Neuronal stem cell (in vitro differentiated cells): ENCODE measurements at regions not wholly inside any gene's neighbourhood (a gene's known extent, or its start where the extent isn't known, plus 50 kb on each side); places are given as distances from the start of the nearest gene placed in this dataset.

Experiments
- DNase-seq: peaks from one replicate; pipeline ENCODE4 v3.0.0-alpha.2; 2013; ENCODE audit warnings: low spot score
- H2AFZ ChIP-seq: one replicate; pipeline ENCODE4 v1.6.1; 2013; ENCODE audit warnings: mild to moderate bottlenecking, low read length, inconsistent platforms
- H2AK5ac ChIP-seq: 2 replicates; pipeline ENCODE4 v1.6.1; 2013; ENCODE audit warnings: low read depth, mild to moderate bottlenecking, inconsistent platforms, low read length, moderate library complexity, mixed read lengths
- H2BK120ac ChIP-seq: 2 replicates; pipeline ENCODE4 v1.6.1; 2013; ENCODE audit warnings: low read depth, mild to moderate bottlenecking, inconsistent platforms, low read length, moderate library complexity, mixed read lengths
- H2BK12ac ChIP-seq: one replicate; pipeline ENCODE4 v1.6.1; 2013; ENCODE audit warnings: low read length, inconsistent platforms
- H2BK15ac ChIP-seq: 2 replicates; pipeline ENCODE4 v1.6.1; 2013; ENCODE audit warnings: mild to moderate bottlenecking, low read length, inconsistent platforms, mixed read lengths
- H2BK5ac ChIP-seq: one replicate; pipeline ENCODE4 v1.6.1; 2013; ENCODE audit warnings: inconsistent platforms, mild to moderate bottlenecking, low read length, moderate library complexity
- H3K14ac ChIP-seq: one replicate; pipeline ENCODE4 v1.6.1; 2013; ENCODE audit warnings: low read length, inconsistent platforms
- H3K18ac ChIP-seq: 2 replicates; pipeline ENCODE4 v1.6.1; 2013; ENCODE audit warnings: low read length, inconsistent platforms
- H3K23ac ChIP-seq: 2 replicates; pipeline ENCODE4 v1.6.1; 2013; ENCODE audit warnings: low read depth, mild to moderate bottlenecking, mixed read lengths, low read length, inconsistent platforms; ENCODE audit not compliant: poor library complexity
- H3K27ac ChIP-seq: replicated peaks from 3 replicates; pipeline ENCODE4 v1.5.1; 2013; ENCODE audit warnings: low read length, inconsistent platforms
- H3K27me3 ChIP-seq, 3 experiments: 2 replicates each; pipeline ENCODE4 v1.6.1; 2013; ENCODE audit warnings: low read length in 3 of 3, mild to moderate bottlenecking in 2 of 3, inconsistent platforms in 1 of 3, low read depth in 1 of 3, mixed read lengths in 1 of 3, moderate library complexity in 1 of 3; ENCODE audit not compliant: control insufficient read depth in 3 of 3, insufficient read depth in 3 of 3
- H3K36me3 ChIP-seq, 2 donors: replicated peaks in 1 of 2; 2 replicates each; pipeline ENCODE4 v1.6.1; 2013; ENCODE audit warnings: low read length in 2 of 2; ENCODE audit not compliant: control insufficient read depth in 2 of 2, insufficient read depth in 2 of 2
- H3K4ac ChIP-seq: 2 replicates; pipeline ENCODE4 v1.6.1; 2013; ENCODE audit warnings: inconsistent platforms, mild to moderate bottlenecking, low read length, moderate library complexity
- H3K4me1 ChIP-seq, 2 donors: 1 replicate in 1 of 2; 2 replicates in 1 of 2; pipeline ENCODE4 v1.6.1; 2013; ENCODE audit warnings: low read length in 2 of 2, low read depth in 1 of 2; ENCODE audit not compliant: control insufficient read depth in 2 of 2, insufficient read depth in 1 of 2
- H3K4me2 ChIP-seq: one replicate; pipeline ENCODE4 v1.6.1; 2013; ENCODE audit warnings: mild to moderate bottlenecking, low read length, inconsistent platforms; ENCODE audit not compliant: insufficient read depth, poor library complexity, severe bottlenecking
- H3K4me3 ChIP-seq, 2 donors: 2 replicates each; pipeline ENCODE4 v1.5.1; 2013; ENCODE audit warnings: low read length in 2 of 2, mild to moderate bottlenecking in 2 of 2, inconsistent platforms in 1 of 2, moderate library complexity in 1 of 2
- H3K79me1 ChIP-seq: one replicate; pipeline ENCODE4 v1.6.1; 2013; ENCODE audit warnings: low read depth, mild to moderate bottlenecking, inconsistent platforms, low read length, moderate library complexity
- H3K9ac ChIP-seq: one replicate; pipeline ENCODE4 v1.6.1; 2013; ENCODE audit warnings: mild to moderate bottlenecking, low read depth, low read length, inconsistent platforms; ENCODE audit not compliant: poor library complexity
- H3K9me3 ChIP-seq, 2 donors: replicated peaks in 1 of 2; 2 replicates each; pipeline versions ENCODE3 to v1.6.1; 2013; ENCODE audit warnings: low read length in 2 of 2, mild to moderate bottlenecking in 2 of 2, inconsistent platforms in 1 of 2, low read depth in 1 of 2, mixed read lengths in 1 of 2, moderate library complexity in 1 of 2; ENCODE audit not compliant: control insufficient read depth in 2 of 2, insufficient read depth in 1 of 2
- H4K8ac ChIP-seq: one replicate; pipeline ENCODE4 v1.6.1; 2013; ENCODE audit warnings: low read depth, mild to moderate bottlenecking, inconsistent platforms, low read length, moderate library complexity
- H4K91ac ChIP-seq: one replicate; pipeline ENCODE4 v1.6.1; 2013; ENCODE audit warnings: low read length, low read depth, mild to moderate bottlenecking, inconsistent platforms; ENCODE audit not compliant: poor library complexity
- WGBS, 2 donors: extraction: QIAGEN DNeasy Blood & Tissue Kit; methylation state at CpG; one replicate each; pipeline ENCODE4 v1.1.7; 2013; ENCODE audit warnings: missing lambda C conversion rate in 2 of 2, mixed read lengths in 1 of 2; ENCODE audit not compliant: insufficient read length in 2 of 2, insufficient replicate concordance in 1 of 2; ENCODE audit errors: extremely low coverage in 2 of 2; 5-methylcytosine and 5-hydroxymethylcytosine counted together

- no peak overlapping the region for H3K18ac ChIP-seq
- no peak overlapping the region for H4K91ac ChIP-seq
- no peaks in the 10 kb centered on the region for H3K79me1 ChIP-seq
- DNase-seq, result no peak
- H4K8ac ChIP-seq, result no peak overlapping the region
- H2BK5ac ChIP-seq, result no peak overlapping the region
- no peak overlapping the region for H3K23ac ChIP-seq
- no peak overlapping the region for H3K4me2 ChIP-seq
- WGBS, 2 donors, result no CpG with 5 or more reads among the region's 2 CpGs
- H3K9ac ChIP-seq, result no peak overlapping the region
- H3K36me3 ChIP-seq, result no peaks in the 10 kb centered on the region
- no peak overlapping the region for H2AFZ ChIP-seq
- no peak overlapping the region for H3K27ac ChIP-seq
- no peaks in the 10 kb centered on the region for H3K27me3 ChIP-seq
- H2BK120ac ChIP-seq, result no peak overlapping the region
- no peak overlapping the region for H3K4me3 ChIP-seq
- no peak overlapping the region for H2BK12ac ChIP-seq
- no peak overlapping the region for H3K14ac ChIP-seq
- H3K9me3 ChIP-seq, result no peaks in the 10 kb centered on the region
- H2BK15ac ChIP-seq, result no peak overlapping the region
- H3K4me1 ChIP-seq, result peaks cover 0 to 15% of the 10 kb centered on the region in 2 donors
- H2AK5ac ChIP-seq, result no peak overlapping the region
- no peak overlapping the region for H3K4ac ChIP-seq
Measured at GRCh38 chr20:22819784-22820183, 215.3 kb upstream of the SSTR4 start.

GRCh38 chr20:22821081-22821727 is 213.9 kb upstream of the SSTR4 start:
- no peaks in the 10 kb centered on the region for H3K9me3 ChIP-seq
- no peaks in the 10 kb centered on the region for H3K36me3 ChIP-seq
- H3K27me3 ChIP-seq, result no peaks in the 10 kb centered on the region
- H2BK120ac ChIP-seq, result no peak overlapping the region
- no peak overlapping the region for H2BK5ac ChIP-seq
- H3K4ac ChIP-seq, result no peak overlapping the region
- peaks cover 0 to 3% of the 10 kb centered on the region in 2 donors for H3K4me1 ChIP-seq
- no peak overlapping the region for H2AFZ ChIP-seq
- H3K4me3 ChIP-seq, result no peak overlapping the region
- H3K27ac ChIP-seq, result no peak overlapping the region
- no peak overlapping the region for H3K9ac ChIP-seq
- peak overlapping the region; percentile 69 for H3K18ac ChIP-seq
- no peaks in the 10 kb centered on the region for H3K79me1 ChIP-seq
- no peak overlapping the region for H2BK15ac ChIP-seq
- no peak overlapping the region for H3K14ac ChIP-seq
- no peak for DNase-seq
- no CpG with 5 or more reads among the region's 7 CpGs for WGBS, 2 donors
- H3K23ac ChIP-seq, result no peak overlapping the region
- no peak overlapping the region for H2AK5ac ChIP-seq
- no peak overlapping the region for H2BK12ac ChIP-seq
- no peak overlapping the region for H4K8ac ChIP-seq
- H4K91ac ChIP-seq, result no peak overlapping the region
- no peak overlapping the region for H3K4me2 ChIP-seq

GRCh38 chr20:22821796-22822195 is 213.3 kb upstream of the SSTR4 start:
- H3K23ac ChIP-seq, result no peak overlapping the region
- no peak overlapping the region for H2AFZ ChIP-seq
- no peak overlapping the region for H3K4me3 ChIP-seq
- H3K18ac ChIP-seq, result peak overlapping the region; percentile 39
- no peak overlapping the region for H2BK12ac ChIP-seq
- no peak overlapping the region for H3K4me2 ChIP-seq
- no peaks in the 10 kb centered on the region for H3K27me3 ChIP-seq
- no peak overlapping the region for H3K27ac ChIP-seq
- H4K8ac ChIP-seq, result no peak overlapping the region
- no peak overlapping the region for H2BK15ac ChIP-seq
- H3K9me3 ChIP-seq, result no peaks in the 10 kb centered on the region
- peak overlapping the region; percentile 21 for H2AK5ac ChIP-seq
- H3K4me1 ChIP-seq, result peaks cover 0 to 1% of the 10 kb centered on the region in 2 donors
- H3K36me3 ChIP-seq, result no peaks in the 10 kb centered on the region
- no peak overlapping the region for H3K9ac ChIP-seq
- H4K91ac ChIP-seq, result no peak overlapping the region
- no CpG with 5 or more reads among the region's 4 CpGs for WGBS, 2 donors
- no peak overlapping the region for H2BK120ac ChIP-seq
- DNase-seq, result no peak
- H2BK5ac ChIP-seq, result no peak overlapping the region
- no peak overlapping the region for H3K14ac ChIP-seq
- H3K4ac ChIP-seq, result no peak overlapping the region
- H3K79me1 ChIP-seq, result no peaks in the 10 kb centered on the region

- H4K8ac ChIP-seq, result no peak overlapping the region
- WGBS, 2 donors, result no CpG with 5 or more reads among the region's 6 CpGs
- H3K9me3 ChIP-seq, result no peaks in the 10 kb centered on the region
- no peak overlapping the region for H3K4me2 ChIP-seq
- H4K91ac ChIP-seq, result no peak overlapping the region
- no peak overlapping the region for H3K4me3 ChIP-seq
- no peak overlapping the region for H2AFZ ChIP-seq
- H3K4me1 ChIP-seq, result peaks cover 0 to 3% of the 10 kb centered on the region in 2 donors
- H2AK5ac ChIP-seq, result no peak overlapping the region
- no peak for DNase-seq
- H3K18ac ChIP-seq, result no peak overlapping the region
- peaks cover 0 to under 1% (median 0%) of the 10 kb centered on the region in 3 experiments for H3K27me3 ChIP-seq
- no peak overlapping the region for H3K27ac ChIP-seq
- no peak overlapping the region for H3K14ac ChIP-seq
- no peak overlapping the region for H2BK15ac ChIP-seq
- H2BK120ac ChIP-seq, result no peak overlapping the region
- H3K79me1 ChIP-seq, result no peaks in the 10 kb centered on the region
- H3K9ac ChIP-seq, result no peak overlapping the region
- no peak overlapping the region for H3K4ac ChIP-seq
- H3K36me3 ChIP-seq, result no peaks in the 10 kb centered on the region
- H2BK12ac ChIP-seq, result no peak overlapping the region
- no peak overlapping the region for H2BK5ac ChIP-seq
- no peak overlapping the region for H3K23ac ChIP-seq
Measured at GRCh38 chr20:22823119-22823518, 212.0 kb upstream of the SSTR4 start.
